Fibroblast of lung (primary cell): ENCODE measurements at regions not wholly inside any gene's neighbourhood (a gene's known extent, or its start where the extent isn't known, plus 50 kb on each side); places are given as distances from the start of the nearest gene placed in this dataset.

Experiments
- EZH2 ChIP-seq: IDR thresholded peaks from 2 replicates; pipeline ENCODE4 v1.5.1; 2012; ENCODE audit warnings: low read length, control low read depth, mild to moderate bottlenecking; ENCODE audit errors: missing control alignments
- TF ChIP-seq, protein P1 (sequence below), 2 donors: IDR thresholded peaks in 1 of 2; conservative IDR thresholded peaks in 1 of 2; 1 replicate in 1 of 2; 2 replicates in 1 of 2; pipeline ENCODE4 v1.5.1; 2011 to 2012; ENCODE audit warnings: low read length in 2 of 2, control low read depth in 1 of 2, inconsistent platforms in 1 of 2, low read depth in 1 of 2, mild to moderate bottlenecking in 1 of 2

DNA sequence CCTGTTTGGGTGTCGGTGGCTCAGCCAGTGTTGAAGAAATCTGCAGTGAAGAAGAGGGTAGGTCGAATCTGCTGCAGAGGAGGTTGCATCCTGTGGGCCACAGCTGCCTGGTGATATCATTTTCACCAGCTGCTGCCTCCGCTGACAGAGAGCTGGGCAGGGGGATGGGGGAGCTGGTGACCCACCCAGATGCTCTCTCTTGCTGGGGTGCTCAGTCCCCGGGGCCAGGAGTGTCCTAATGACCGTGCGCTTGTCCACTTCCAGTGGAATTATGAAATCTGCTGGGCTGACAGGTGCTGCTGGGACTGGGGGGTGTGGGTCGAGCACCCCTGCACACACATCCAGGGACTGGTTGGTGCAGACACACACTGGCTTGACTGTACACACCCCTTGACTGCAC is 83.2 kb upstream of the IRX4 start:
- TF ChIP-seq, protein P1, sequence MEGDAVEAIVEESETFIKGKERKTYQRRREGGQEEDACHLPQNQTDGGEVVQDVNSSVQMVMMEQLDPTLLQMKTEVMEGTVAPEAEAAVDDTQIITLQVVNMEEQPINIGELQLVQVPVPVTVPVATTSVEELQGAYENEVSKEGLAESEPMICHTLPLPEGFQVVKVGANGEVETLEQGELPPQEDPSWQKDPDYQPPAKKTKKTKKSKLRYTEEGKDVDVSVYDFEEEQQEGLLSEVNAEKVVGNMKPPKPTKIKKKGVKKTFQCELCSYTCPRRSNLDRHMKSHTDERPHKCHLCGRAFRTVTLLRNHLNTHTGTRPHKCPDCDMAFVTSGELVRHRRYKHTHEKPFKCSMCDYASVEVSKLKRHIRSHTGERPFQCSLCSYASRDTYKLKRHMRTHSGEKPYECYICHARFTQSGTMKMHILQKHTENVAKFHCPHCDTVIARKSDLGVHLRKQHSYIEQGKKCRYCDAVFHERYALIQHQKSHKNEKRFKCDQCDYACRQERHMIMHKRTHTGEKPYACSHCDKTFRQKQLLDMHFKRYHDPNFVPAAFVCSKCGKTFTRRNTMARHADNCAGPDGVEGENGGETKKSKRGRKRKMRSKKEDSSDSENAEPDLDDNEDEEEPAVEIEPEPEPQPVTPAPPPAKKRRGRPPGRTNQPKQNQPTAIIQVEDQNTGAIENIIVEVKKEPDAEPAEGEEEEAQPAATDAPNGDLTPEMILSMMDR (conservative IDR thresholded peaks at IDR 0.05 in 1 of 2, IDR thresholded peaks at IDR 0.05 in 1 of 2; ENCODE audit: low read depth in 1 of 2, low read length in 2 of 2): no peak
- TF ChIP-seq EZH2: no peak
